ENCODE measurements at regions not wholly inside any gene's neighbourhood (a gene's known extent, or its start where the extent isn't known, plus 50 kb on each side); places are given as distances from the start of the nearest gene placed in this dataset.

DNA sequence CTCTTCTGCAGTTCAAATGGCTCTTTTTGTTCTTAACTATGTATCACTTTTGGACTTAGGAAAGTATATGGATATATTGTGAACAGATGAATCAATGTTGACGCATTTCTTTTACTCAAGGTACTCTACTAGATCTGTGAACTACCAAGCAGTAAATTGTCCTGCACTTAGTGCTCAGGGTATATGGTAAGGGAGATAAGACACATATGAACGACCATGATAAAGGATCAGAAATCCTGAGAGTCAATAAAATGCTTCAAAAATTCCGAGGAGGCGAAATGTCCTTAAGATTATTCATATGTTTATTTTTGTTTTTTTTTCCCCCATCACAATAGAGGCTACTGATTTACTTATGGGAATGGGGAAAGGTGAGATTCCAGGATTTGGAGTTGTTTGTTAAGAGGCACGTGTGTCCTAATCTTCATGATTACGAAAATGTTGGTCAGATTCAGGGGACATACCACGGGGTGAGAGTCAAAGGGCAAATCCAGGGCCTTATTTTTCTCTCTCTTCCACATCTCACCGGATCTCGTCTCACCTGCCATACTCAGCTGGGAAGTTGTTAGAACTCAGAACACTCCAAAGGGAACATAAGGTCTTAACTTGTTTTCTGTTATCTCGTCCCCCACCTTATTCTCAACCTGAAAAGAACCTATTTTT, 475.1 kb upstream of the TBL1XR1 start:
- Histone ChIP-seq H3K36me3 (no peaks in the 10 kb centered on the region), H3K27ac (no peak overlapping the region), H3K4me3 (ENCODE audit: low read depth in 1 of 2, low read length in 1 of 2) (no peak overlapping the region), H3K27me3 (no peaks in the 10 kb centered on the region), H3K4me1 (ENCODE audit: control insufficient read depth in 1 of 2, insufficient read depth in 1 of 2, low read depth in 1 of 2, low read length in 1 of 2) (no peaks in the 10 kb centered on the region), H3K9me3 (no peaks in the 10 kb centered on the region)
- no peak for TF ChIP-seq CTCF (IDR thresholded peaks at IDR 0.05)

DNA sequence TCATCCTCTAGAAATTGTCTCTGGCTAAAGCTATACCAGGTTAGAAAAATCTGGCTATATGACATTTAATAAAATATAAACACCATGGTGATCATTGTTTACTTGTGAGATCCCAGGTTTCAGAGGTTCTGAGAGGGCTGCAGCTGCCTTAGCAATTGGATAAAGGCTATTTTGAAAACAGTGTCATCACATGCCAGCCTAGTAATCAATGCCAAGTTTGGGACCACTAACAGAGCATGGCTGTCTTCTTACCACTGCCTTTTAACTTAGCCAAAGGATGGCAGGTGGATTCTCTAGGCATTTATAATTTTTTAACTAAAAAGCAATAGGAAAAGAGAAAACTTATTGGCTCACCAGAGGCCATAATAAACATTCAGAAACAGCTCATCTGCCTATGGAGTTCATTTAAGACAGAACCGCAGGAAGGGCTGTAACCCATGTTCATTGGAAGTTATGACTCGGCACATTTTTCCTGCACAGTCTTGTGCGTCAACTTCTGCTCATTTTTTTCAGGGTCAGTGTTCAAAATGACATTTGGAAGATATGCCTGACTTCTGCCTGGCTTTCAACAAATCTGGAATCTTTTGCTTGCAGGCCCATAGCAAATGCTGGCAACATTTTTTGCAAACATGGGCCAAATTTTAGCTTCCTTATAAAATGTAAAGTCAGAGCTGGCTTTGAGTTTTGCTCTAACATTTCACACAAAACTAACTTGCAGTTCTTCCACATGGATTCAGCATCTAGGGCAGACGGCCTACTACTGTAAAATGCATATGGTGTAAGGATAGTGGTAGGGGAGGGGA, 476.0 kb upstream of the TBL1XR1 start:
- Histone ChIP-seq H3K9me3 (no peaks in the 10 kb centered on the region), H3K4me3 (ENCODE audit: low read depth in 1 of 2, low read length in 1 of 2) (no peak overlapping the region), H3K27ac (no peak overlapping the region), H3K36me3 (no peaks in the 10 kb centered on the region), H3K4me1 (ENCODE audit: control insufficient read depth in 1 of 2, insufficient read depth in 1 of 2, low read depth in 1 of 2, low read length in 1 of 2) (no peaks in the 10 kb centered on the region), H3K27me3 (no peaks in the 10 kb centered on the region)
- no peak for TF ChIP-seq CTCF (IDR thresholded peaks at IDR 0.05)

DNA sequence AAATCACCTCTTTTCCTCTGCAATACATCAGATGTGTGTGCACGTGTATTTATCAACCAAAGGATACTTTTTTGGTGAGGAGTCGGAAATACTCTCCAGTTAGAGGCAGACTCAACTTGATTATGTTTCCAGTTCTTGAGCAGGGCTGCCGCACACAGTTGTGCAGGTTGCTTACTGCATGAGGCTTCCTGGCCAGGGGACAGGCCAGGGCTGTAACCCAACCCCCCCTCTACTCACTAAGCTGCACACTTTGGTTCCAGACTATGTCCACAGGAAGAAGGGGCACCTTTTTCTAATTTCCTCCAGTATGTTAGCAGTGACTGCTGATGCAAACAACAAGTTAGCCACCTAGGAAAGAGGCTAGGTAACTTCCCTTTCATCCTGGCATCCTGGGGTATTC, 476.9 kb upstream of the TBL1XR1 start:
- no peak overlapping the region for H3K27ac ChIP-seq
- TF ChIP-seq CTCF (IDR thresholded peaks at IDR 0.05) = no peak
- no peak overlapping the region for H3K4me3 ChIP-seq (ENCODE audit: low read depth in 1 of 2, low read length in 1 of 2)
- H3K9me3 ChIP-seq = no peaks in the 10 kb centered on the region
- no peaks in the 10 kb centered on the region for H3K27me3 ChIP-seq
- no peaks in the 10 kb centered on the region for H3K4me1 ChIP-seq (ENCODE audit: control insufficient read depth in 1 of 2, insufficient read depth in 1 of 2, low read depth in 1 of 2, low read length in 1 of 2)
- H3K36me3 ChIP-seq = no peaks in the 10 kb centered on the region

- Histone ChIP-seq H3K27me3 (no peaks in the 10 kb centered on the region), H3K36me3 (no peaks in the 10 kb centered on the region), H3K27ac (no peak overlapping the region), H3K9me3 (no peaks in the 10 kb centered on the region), H3K4me1 (ENCODE audit: control insufficient read depth in 1 of 2, insufficient read depth in 1 of 2, low read depth in 1 of 2, low read length in 1 of 2) (no peaks in the 10 kb centered on the region), H3K4me3 (ENCODE audit: low read depth in 1 of 2, low read length in 1 of 2) (no peak overlapping the region)
- TF ChIP-seq CTCF (IDR thresholded peaks at IDR 0.05) = no peak
Measured at GRCh38 chr3:177676148-177676547, 478.9 kb upstream of the TBL1XR1 start.

DNA sequence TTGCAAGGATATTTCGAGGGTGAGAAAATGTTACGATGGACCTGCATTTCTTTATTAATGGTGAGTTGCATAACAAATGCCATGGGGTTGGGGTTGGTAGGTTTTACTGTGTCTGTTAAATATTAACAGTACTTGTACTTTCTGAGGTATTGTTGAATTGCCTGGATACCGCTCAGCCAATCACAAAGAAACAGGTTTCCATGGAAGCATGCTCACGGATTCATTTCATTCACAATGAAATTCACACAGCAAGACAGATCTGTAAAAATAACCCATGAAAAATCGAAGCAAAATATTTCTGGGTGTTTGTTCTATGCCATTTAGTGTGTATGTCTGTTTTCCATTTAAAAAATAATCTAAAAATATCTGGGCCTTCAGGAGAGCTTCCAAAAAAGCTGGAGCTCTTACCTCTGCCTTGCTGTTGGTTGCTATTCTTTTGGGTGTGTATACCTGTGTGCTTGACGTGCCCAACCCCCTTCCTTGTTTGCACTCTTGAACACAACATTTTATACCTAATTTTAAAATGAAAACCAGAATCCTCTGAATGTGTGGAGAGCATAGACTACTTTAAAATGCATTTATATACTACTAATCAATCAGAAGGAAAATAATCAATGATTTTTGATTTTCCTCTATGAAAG, 479.8 kb upstream of the TBL1XR1 start:
- Histone ChIP-seq H3K4me3 (ENCODE audit: low read depth in 1 of 2, low read length in 1 of 2) (no peak overlapping the region), H3K4me1 (ENCODE audit: control insufficient read depth in 1 of 2, insufficient read depth in 1 of 2, low read depth in 1 of 2, low read length in 1 of 2) (no peaks in the 10 kb centered on the region), H3K9me3 (no peaks in the 10 kb centered on the region), H3K27me3 (no peaks in the 10 kb centered on the region), H3K27ac (no peak overlapping the region), H3K36me3 (no peaks in the 10 kb centered on the region)
- no peak for TF ChIP-seq CTCF (IDR thresholded peaks at IDR 0.05)
